Suprapubic skin (tissue), 3 donors: ENCODE measurements at regions not wholly inside any gene's neighbourhood (a gene's known extent, or its start where the extent isn't known, plus 50 kb on each side); places are given as distances from the start of the nearest gene placed in this dataset.
"Not testable (repeated sequence)": the region's sequence is repeated elsewhere in the genome, so short reads cannot be mapped to it uniquely, and the experiment has no call there.

Experiments used
- CTCF ChIP-seq, 2 donors: fragments of 200-600 bp in 1 of 2; fragments of 450-650 bp in 1 of 2; sonication (generic) in 1 of 2; IDR thresholded peaks; one replicate each; pipeline ENCODE4 v1.5.1; 2016 to 2019; ENCODE audit warnings: antibody characterized with exemption in 2 of 2, mild to moderate bottlenecking in 1 of 2, moderate library complexity in 1 of 2
- POLR2A ChIP-seq, 2 donors: fragments of 450-650 bp; IDR thresholded peaks; one replicate each; pipeline ENCODE4 v1.6.1; 2017; ENCODE audit warnings: antibody characterized with exemption in 2 of 2, mild to moderate bottlenecking in 2 of 2, moderate library complexity in 2 of 2

DNA sequence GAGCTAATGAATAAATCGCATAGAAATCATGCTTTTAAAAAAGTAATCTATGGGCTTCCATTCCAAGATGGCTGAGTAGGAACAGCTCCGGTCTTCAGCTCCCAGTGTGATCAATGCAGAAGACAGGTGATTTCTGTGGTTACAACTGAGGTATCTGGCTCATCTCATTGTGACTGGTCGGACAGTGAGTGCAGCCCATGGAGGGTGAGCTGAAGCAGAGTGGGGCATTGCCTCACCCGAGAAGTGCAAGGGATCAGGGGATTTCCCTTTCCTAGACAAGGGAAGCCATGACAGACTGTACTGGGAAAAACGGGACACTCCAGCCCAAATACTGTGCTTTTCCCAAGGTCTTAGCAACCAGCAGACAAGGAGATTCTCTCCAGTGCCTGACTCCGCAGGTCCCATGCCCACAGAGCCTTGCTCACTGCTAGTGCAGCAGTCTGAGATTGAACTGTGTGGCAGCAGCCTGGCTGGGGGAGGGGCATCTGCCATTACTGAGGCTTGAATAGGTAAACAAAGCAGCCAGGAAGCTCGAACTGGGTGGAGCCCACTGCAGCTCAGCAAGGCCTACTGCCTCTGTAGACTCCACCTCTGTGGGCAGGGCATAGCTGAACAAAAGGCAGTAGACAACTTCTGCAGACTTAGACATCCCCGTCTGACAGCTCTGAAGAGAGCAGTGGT is 61.5 kb upstream of the PLAAT1 start:
- TF ChIP-seq CTCF, POLR2A (IDR thresholded peaks at IDR 0.05): not testable (repeated sequence)
